ENCODE measurements at regions not wholly inside any gene's neighbourhood (a gene's known extent, or its start where the extent isn't known, plus 50 kb on each side); places are given as distances from the start of the nearest gene placed in this dataset.

- no peak for TF ChIP-seq ZBTB33 (IDR thresholded peaks at IDR 0.05)
- TF ChIP-seq HNF4A (conservative IDR thresholded peaks at IDR 0.05) = peak; percentile 89 to 90
- TF ChIP-seq FOXA2 (IDR thresholded peaks at IDR 0.05) = no peak
Observed at GRCh38 chr3:110654843-110655502, 416.6 kb upstream of the NECTIN3 start (continued).

- H3K9ac ChIP-seq (ENCODE audit: low read depth in 1 of 2, low read length in 2 of 2) = no peak overlapping the region
- WGBS = 47% methylated on average over 3 of the region's 3 CpGs
- no peaks in the 10 kb centered on the region for H3K27me3 ChIP-seq (ENCODE audit: control insufficient read depth in 4 of 4, insufficient read depth in 4 of 4, low read length in 3 of 4)
- H3K9me3 ChIP-seq (ENCODE audit: control insufficient read depth in 4 of 4, low read length in 3 of 4) = no peaks in the 10 kb centered on the region
- no peak overlapping the region for H3K4me3 ChIP-seq (ENCODE audit: low read depth in 1 of 3, low read length in 3 of 3)
- H3K4me1 ChIP-seq (ENCODE audit: control insufficient read depth in 4 of 4, insufficient read depth in 4 of 4, low read length in 3 of 4) = peaks cover 1 to 30% (median 18%) of the 10 kb centered on the region in 4 donors
- no peaks in the 10 kb centered on the region for H3K36me3 ChIP-seq (ENCODE audit: control insufficient read depth in 4 of 4, insufficient read depth in 3 of 4, low read depth in 1 of 4, low read length in 3 of 4)
- TF ChIP-seq FOXA2 (IDR thresholded peaks at IDR 0.05) = no peak
- no peak for TF ChIP-seq GABPA (IDR thresholded peaks at IDR 0.05 in 1 of 2, conservative IDR thresholded peaks at IDR 0.05 in 1 of 2)
- no peak for TF ChIP-seq NR2F2 (IDR thresholded peaks at IDR 0.05)
- TF ChIP-seq RAD21 (IDR thresholded peaks at IDR 0.05) = no peak
- TF ChIP-seq JUND (IDR thresholded peaks at IDR 0.05) = no peak
- TF ChIP-seq, protein P1, sequence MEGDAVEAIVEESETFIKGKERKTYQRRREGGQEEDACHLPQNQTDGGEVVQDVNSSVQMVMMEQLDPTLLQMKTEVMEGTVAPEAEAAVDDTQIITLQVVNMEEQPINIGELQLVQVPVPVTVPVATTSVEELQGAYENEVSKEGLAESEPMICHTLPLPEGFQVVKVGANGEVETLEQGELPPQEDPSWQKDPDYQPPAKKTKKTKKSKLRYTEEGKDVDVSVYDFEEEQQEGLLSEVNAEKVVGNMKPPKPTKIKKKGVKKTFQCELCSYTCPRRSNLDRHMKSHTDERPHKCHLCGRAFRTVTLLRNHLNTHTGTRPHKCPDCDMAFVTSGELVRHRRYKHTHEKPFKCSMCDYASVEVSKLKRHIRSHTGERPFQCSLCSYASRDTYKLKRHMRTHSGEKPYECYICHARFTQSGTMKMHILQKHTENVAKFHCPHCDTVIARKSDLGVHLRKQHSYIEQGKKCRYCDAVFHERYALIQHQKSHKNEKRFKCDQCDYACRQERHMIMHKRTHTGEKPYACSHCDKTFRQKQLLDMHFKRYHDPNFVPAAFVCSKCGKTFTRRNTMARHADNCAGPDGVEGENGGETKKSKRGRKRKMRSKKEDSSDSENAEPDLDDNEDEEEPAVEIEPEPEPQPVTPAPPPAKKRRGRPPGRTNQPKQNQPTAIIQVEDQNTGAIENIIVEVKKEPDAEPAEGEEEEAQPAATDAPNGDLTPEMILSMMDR (IDR thresholded peaks at IDR 0.05; ENCODE audit: low read depth, low read length, missing input control) = no peak
- TF ChIP-seq, protein P2, sequence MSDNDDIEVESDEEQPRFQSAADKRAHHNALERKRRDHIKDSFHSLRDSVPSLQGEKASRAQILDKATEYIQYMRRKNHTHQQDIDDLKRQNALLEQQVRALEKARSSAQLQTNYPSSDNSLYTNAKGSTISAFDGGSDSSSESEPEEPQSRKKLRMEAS (IDR thresholded peaks at IDR 0.05) = no peak
- TF ChIP-seq YY1 (IDR thresholded peaks at IDR 0.05) = no peak
- TF ChIP-seq HNF4G (IDR thresholded peaks at IDR 0.05) = no peak
- TF ChIP-seq REST (IDR thresholded peaks at IDR 0.05) = no peak
- no peak overlapping the region for H3K27ac ChIP-seq (ENCODE audit: low read depth in 1 of 2, low read length in 2 of 2)
- no peak for DNase-seq (ENCODE audit: low spot score)
Observed at GRCh38 chr3:110656394-110657025, 415.1 kb upstream of the NECTIN3 start.
